NCI-H510A (cell line): ENCODE measurements at regions not wholly inside any gene's neighbourhood (a gene's known extent, or its start where the extent isn't known, plus 50 kb on each side); places are given as distances from the start of the nearest gene placed in this dataset.
"Not testable (repeated sequence)": the region's sequence is repeated elsewhere in the genome, so short reads cannot be mapped to it uniquely, and the experiment has no call there.

Experiments
- DNase-seq: peaks from one replicate; lab custom pipeline; 2025; lab: John Stamatoyannopoulos, UW

GRCh38 chr2:147288131-147288530 is 556.7 kb upstream of the ACVR2A start:
- no peak for DNase-seq

GRCh38 chr2:147275943-147276342 is 568.9 kb upstream of the ACVR2A start:
- no peak for DNase-seq

DNA sequence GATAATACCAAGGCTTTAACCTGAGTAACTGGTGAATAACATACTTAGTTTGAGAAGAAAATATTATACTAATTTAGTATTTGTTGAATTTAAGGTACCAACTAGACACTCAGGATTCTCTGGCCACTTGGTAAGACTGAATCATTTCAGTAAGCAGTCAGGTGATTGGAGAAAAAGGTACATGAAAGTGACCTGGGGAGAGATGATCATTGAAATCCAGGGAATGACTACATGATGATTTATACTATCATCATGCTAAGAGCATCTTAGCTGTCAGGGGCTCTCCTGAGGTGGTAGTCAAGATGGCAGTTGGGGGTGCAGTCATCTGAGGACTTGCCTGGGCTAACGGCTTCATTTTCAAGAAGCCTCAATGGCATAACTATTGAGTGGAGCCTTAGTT is 571.2 kb upstream of the ACVR2A start:
- no peak for DNase-seq

GRCh38 chr2:147273106-147273505 is 571.7 kb upstream of the ACVR2A start:
- no peak for DNase-seq

DNA sequence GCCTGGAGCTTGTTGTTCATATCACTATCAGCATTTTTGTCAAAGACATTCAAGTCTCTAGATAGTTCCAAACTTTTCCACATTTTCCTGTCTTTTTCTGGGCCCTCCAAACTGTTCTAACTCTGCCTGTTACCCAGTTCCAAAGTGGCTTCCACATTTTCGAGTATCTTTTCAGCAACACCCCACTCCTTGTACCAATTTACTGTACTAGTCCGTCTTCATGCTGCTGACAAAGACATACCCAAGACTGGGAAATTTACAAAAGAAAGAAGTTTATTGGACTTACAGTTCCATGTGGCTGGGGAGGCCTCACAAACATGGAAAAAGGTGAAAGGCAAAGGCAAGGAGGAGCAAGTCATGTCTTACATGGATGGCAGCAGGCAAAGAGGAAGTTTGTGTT is 575.2 kb upstream of the ACVR2A start:
- DNase-seq, result not testable (repeated sequence)

DNA sequence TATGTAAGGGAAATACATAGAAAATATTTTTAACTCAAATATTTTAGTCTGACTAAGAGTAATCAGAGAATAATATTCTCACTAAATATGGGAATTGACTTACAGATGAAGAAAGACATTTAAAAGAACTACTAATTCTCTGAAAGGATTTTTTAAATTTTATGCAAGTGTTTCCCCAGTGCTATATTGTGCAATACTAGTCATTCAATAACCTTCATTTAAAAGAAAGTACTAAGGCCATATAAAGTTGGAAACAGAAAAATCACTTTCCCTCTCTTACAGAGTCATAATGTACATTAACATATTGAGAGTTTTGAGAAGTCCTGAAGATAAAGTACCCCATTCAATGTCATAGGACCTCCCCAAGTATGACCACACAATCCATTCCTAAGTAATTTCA is 584.6 kb upstream of the ACVR2A start:
- DNase-seq, result no peak

DNA sequence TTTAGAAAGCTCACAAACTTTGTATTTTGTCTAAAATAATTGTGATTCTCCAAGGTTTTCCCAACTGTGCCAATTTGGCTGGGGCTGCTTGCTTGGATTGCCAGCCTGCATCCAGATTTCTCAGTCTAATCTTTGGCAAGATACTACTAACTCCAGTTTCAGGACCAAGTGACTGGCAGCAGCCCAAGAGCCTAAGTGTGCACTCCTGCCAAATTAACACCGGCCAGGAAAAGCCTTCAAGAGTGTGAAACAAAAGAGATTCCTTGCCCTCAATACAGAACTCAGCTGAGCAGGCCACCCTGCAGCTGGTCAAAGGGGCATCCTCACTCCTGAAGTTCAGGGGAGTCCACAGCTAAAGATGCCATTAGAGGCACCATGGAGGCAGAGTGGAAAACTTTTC is 589.0 kb upstream of the ACVR2A start:
- no peak for DNase-seq

- no peak for DNase-seq
These were observed 594.0 kb upstream of the ACVR2A start for GRCh38 chr2:147250652-147251356.

- DNase-seq, result no peak
These were observed 597.1 kb upstream of the ACVR2A start for GRCh38 chr2:147247749-147248148.

DNA sequence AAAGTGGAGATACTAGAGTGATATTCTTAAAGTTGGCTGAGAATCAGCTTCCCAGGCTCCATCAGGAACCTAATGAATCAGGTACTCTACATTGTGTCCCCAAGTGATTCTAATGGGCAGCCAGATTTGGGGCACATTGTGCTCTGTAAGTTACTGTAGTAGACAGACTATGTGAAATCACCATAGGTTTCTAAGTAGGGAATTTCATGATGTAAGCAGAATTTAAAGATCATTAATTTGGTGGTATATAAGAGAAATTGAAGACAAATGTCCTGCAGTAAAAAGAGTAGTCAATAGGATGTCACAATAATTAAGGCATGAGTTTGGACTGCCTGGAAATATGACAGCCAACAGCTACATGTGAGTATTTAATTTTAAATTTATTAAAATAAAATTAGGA is 602.4 kb upstream of the ACVR2A start:
- no peak for DNase-seq

DNA sequence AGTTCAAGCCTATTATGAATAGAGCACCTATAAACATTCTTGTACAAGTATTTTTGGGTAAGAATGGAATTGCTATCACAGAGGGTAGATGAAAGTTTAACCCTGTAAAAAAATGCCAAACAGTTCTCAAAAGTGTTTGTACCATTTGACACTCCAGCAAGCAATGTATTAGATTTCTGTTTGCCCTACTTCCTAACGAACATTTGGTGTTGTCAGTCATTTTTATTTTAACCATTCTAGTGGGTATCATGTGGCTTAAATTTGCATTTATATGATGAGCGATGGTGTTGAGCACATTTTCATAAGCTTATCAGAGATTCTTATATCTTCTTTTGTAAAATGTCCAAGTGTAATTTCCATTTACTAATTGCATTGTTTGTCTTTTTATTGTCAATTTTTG is 608.2 kb upstream of the ACVR2A start:
- DNase-seq, result no peak

GRCh38 chr2:147232225-147232669 is 612.6 kb upstream of the ACVR2A start:
- peak; percentile 10 for DNase-seq

GRCh38 chr2:147231607-147232006 is 613.2 kb upstream of the ACVR2A start:
- no peak for DNase-seq

DNA sequence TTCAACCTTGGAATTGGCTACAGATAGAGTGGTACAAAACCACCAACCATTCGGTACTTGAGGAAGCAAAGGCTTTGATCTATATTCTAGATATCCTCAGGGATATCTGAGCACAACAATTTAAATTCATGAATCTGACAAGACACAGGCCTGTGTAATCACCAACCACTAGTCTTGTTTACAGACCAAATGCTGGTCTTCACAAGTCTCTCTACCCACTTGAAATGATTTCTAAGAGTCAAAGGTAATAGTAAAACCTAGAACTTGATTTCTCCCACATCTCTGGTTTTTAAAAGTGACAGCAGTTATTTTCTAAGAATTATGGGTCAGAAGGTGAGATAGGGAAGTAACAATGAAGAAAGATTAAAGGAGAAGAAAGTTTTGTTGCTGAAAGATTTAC is 613.7 kb upstream of the ACVR2A start:
- DNase-seq, result no peak

GRCh38 chr2:147227313-147227712 is 617.5 kb upstream of the ACVR2A start:
- DNase-seq, result no peak

GRCh38 chr2:147224070-147224469 is 620.8 kb upstream of the ACVR2A start:
- no peak for DNase-seq

DNA sequence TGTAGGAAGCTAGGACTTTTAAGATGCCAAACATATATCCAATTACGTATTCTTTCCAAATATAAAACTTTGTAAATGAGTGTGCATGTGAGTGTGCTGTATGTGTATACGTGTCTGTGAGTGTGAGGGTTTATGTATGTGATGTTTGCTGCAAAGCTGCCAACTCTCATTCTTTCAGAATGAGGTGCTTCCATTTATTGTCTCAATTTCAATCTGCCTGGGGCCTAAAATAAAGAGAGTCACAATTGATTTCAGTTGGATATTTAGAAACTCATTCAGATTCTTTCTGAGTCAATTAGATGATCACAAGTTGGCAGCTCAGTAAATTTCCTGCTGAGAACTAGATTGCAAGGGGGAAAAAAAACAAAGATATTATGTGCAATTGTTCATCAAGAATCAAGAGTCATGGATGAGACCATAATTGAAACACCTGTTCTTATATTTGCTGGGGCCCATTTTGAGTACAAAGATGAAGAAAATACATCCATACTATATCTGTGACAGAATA is 621.2 kb upstream of the ACVR2A start:
- no peak for DNase-seq

DNA sequence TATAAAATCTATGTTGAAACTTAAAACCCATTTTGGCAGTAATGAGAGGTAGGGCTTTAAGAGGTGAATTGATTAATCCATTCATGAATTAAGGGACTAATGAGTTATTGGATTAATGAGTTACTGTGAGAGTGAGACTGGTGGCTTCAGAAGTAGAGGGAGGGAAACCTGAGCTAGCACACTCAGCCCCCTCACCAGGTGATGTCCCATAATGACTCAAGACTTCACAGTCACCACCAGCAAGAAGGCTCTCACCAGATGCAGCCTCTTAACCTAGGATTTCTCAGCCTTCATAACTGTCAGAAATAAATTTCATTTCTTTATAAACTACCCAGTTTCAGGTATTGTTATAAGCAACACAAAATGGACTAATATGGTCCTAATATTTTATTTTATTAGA is 621.7 kb upstream of the ACVR2A start:
- DNase-seq, result no peak

DNA sequence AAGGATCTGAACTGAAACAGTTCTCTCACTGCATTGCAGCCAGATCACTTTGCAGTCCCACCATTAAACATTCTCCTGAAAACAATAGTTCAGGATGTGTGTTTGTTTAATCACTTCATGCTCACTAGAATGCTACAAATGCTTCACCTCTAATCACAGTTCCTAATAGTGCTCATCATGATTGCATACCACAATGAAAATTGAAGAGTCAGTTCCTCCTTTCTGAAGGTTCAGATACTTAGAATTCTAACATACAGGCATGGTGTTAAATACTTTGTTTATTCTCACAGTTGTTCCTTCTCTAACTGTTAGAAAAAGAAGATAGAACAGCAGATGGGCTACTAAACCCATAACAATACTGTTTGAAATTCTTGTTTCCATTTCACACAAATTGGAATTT is 622.3 kb upstream of the ACVR2A start:
- no peak for DNase-seq

- DNase-seq, result peak; percentile 38
These were observed 629.9 kb upstream of the ACVR2A start for GRCh38 chr2:147214914-147215313.

DNA sequence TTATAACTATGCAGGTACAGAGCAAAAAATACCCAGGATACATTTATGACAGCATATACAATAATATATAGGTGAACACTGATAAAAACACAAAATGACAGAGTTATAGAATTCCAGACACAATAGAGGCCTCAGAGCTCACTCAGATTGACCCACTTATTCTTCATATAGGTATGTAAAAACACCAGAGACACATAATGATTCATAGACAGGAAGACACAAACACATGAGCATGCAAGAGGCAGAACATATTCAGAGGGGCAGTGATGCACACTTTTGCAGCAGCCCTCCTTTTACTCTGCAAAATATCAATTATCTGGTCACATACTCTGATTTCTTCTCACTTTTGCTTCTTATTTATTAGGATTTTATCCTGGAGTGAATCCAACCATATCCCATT is 633.3 kb upstream of the ACVR2A start:
- no peak for DNase-seq

DNA sequence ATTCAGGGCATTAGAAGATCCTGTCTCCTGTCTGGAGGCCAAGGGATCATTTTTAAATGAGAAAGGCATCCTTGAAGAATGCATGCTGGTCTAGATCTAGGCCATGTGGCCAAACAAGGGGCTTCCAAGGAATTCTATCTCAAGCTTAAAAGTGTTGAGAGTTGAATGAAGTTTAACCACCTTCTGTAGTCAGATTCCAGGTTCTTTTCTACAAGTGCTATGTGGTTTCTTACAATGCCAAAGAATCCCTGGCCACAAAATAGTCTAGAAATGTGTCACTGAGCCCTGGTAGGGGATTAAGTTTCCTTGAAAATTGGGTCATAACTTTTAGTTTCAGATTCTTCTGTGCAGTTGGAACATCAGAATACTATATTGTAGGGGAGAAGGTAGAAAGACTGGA is 640.7 kb upstream of the ACVR2A start:
- no peak for DNase-seq

GRCh38 chr2:147198651-147199171 is 646.1 kb upstream of the ACVR2A start:
- no peak for DNase-seq
